HG03342 (cell line): ENCODE measurements at regions not wholly inside any gene's neighbourhood (a gene's known extent, or its start where the extent isn't known, plus 50 kb on each side); places are given as distances from the start of the nearest gene placed in this dataset.

Experiments
- ATAC-seq: cut with Tn5 transposase; IDR thresholded peaks from one replicate; pipeline ENCODE4 v1.9.1; 2021; ENCODE audit warnings: mild to moderate bottlenecking, moderate library complexity; ENCODE audit not compliant: unreplicated experiment

DNA sequence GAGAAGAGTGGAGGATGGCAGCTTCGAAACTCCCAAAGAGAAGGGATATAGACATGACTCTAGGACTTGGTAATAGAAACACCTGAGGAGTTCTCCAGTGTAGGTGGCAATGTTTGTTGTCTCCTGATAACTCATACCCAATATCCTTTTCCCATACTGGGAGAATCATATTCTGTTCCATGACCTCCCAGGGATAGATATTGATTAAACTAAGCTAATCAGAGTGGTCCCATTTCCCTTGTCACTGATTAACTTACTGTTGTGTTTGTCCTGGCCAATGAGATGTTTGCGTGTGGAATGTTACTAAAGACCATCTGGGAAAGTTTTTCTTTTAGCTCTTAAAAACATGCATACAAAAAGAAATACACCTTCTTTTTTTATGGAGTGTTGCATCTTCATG lies 85.6 kb downstream of the RPL22L1 start:
- no peak for ATAC-seq

DNA sequence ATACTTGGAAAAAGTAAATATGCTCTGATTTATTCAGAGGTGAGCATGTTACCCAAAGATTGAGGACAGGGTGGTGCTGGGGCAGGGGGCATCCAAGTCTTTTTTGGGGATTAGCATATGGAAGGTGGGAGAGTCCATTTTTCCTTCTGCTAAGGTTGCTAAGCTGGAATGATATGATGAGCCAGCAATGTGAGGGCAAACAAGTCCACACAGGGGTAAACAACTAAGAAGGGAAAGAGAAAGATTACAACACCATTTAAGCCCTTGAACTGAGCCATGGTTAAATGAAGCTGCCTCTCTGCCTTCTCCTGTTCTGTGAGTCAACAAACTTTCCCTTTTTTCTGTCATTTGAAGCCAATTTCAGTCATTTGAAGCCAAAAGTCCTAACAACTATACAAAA lies 89.0 kb downstream of the RPL22L1 start:
- ATAC-seq, result no peak

DNA sequence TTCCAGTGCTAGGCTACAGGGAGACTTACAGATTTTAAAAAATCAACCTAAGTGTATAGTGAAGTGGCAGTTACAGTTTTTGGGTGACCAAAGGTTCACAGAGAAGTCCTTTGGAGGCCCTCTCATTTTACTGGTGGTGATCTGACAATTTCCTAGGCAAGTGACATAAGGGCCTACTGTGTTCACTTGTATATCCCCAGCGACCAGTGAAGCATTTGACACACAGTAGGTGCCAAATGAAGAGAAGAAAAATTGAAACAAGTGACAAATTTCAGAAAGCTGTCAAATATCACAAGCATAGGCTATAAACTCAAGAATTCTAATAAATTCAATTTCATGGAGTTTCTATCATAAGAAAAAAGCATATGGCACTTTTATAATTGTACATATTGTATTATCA lies 89.5 kb downstream of the RPL22L1 start:
- ATAC-seq, result no peak

DNA sequence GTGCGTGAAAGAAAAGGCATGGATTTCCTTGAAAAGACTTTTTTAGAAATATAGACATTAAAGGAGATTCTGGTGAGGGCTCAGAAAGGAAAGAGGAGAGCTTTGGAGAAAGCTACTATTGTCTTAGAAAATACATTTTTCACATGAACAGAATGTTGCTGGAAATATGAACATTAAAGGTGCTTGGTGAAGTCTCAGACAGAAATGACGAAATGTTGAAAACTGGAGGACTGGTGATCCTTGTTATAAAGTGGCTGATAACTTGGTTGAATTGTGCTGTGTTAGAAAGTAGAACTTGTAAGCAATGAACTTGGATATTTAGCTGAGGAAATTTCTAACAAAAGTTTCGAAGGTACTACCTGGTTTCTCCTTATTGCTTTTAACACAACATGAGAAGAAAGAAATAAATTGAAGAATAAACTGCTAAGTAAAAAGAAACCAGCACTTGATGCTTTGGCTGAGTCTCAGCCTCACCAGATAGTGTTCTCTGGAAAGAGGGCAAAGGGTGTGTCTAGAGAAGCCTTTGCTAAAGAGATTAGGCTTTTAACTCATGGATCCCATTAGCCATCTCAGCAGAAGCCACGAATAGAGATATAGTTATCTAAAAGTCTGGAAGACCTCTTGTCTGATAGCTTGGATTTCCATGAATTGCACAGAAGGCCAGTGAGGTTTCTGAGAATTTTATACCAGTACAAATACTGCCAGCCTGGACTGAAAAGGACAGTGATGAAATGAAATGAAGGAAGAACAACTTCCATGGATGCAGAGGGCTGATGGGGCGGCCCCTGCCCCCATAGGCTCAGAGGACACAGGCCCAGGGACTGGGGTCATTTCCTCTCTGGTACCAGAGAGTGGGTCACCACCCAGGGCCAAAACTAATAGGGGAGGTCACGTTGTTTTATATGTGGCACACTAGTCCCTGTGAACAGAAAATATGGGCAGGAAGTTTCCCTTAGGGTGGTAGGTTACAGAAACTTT lies 91.5 kb downstream of the RPL22L1 start:
- no peak for ATAC-seq

DNA sequence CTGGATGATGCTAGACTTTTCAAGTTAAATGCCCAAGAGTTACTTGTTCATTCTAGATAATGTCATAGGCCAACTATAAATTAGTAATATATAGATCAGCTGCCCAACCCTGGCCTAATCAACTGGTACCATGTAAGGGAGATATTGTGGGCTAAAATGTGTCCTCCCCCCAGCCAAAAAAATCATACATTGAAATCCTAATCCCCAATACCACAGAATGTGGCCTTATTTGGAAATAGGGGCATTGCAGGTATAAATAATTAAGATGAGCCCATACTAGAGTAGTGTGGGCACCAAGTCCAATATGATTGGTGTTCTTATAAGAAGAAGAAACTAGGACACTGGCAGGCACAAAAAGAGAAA lies 92.5 kb downstream of the RPL22L1 start:
- no peak for ATAC-seq

DNA sequence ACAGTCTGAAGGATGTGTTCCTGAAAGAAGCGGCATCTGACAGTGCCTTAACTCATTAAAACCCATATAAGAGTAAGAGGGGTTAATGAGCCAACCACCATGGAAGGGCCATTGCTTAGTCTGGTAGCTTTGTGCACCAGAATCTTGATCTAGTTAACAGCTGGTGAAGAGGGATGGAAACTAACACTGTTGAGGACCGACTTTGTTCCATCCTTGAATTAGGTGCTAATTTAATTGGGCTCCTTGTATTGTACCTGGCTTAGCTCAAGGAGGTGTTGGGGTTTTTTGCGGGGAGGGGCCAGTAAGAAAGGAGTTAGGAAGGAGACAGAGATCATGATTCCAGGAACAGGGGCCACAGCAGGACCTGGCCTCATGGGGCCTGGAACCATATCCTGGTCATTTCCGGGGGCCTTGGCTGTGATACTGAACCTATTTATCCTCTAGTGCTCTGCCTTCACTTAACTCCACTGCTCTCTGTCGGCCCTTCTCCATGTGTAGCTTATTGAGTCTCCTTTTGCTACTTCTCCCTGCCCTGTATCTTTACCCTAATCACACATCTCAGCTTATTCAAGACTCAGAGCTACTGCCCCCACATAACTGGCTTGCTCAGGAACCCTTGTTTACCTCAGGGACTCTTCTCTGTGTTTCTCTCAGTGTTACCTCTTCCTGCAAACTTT lies 93.0 kb downstream of the RPL22L1 start:
- no peak for ATAC-seq

DNA sequence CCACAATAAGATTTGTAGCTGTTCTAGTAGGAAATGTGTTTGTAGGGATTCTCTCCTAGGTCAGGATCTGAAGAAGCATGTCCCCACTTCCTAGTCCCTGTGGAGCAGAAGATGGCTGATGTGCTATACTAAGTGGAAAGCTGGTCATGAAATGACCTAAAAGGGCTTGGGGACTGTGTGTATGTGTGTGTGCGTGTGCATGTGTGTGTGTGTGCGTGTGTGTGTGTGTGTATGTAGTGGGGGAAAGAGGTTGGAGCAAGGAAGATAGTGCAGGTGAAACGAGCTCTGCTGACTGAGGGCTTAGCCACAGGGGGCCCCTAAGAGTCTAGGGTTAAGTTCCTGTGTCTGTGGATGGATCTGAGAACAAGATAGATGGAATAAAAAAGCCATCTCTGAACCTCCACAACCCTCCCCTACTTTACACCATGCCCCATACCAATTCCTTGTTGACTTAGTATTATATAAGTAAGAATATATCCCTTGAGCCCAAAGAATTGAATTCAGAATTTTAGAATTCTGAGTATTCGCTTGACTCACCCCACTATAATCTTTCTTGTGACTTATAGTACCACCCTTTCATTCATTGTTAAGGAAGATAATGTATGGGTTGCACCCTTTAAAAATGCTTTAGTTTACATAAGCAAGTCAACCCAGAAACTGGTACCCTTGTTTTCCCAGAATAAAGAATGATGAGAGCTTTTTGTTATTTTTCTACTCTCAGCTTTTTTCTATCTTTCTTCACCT lies 96.1 kb downstream of the RPL22L1 start:
- no peak for ATAC-seq

DNA sequence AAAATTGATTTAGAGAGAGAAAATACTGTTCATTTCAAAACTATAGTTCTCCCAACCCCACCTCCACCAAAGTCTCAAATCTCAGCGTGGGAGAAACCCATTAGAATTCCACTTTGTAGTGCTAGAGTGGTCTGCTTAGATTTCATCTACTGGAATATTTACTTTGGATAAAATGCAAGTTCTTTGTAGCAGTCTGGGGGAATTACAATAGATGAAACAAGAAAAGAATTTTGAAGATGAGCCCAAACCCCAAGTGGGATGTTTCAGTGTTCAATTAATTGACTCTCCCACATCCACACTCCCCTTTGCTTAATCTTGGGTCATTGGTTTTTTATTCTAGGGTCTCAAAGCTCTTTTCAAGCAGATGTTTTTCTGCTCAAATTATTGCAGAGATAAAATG lies 97.8 kb downstream of the RPL22L1 start:
- no peak for ATAC-seq

DNA sequence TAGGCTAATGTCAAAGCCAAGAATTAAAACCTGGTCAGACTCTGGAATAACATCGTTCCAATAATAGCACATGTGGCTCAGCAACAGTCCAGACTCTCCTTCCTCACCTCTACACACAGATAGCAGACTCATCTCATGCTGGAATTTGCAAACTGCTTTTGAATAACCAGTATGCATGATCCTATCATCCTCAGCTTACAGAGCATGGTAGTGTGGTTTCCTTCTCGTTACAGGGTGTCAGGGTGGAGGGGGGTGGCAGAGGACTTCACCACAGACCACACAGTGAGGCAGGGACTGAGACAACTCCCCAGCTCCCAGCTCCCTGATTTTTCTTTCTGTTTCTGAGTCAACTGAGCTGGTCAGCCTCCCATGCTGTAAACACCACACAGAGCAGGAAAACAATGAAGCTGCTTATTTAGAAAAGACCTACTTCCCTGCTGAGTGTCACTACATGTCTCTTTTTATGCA lies 101.6 kb downstream of the RPL22L1 start:
- no peak for ATAC-seq

DNA sequence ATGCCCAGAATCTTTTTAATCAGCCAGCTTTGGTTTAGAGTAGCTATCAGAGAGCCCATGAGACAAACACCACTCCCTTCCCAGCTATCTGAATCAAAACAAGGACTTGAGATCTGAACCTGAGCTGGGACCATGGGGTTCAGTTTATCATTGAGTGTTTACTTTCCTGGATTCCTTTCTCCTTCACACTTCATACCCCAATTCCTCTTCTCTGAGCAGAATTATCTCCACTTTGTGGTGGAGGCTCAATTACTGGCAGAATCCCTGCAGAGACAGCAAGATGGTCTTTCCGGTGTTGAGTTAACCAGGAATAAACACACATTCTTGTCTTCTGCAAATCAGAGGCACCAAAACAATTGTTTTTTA lies 102.4 kb downstream of the RPL22L1 start:
- ATAC-seq, result no peak

DNA sequence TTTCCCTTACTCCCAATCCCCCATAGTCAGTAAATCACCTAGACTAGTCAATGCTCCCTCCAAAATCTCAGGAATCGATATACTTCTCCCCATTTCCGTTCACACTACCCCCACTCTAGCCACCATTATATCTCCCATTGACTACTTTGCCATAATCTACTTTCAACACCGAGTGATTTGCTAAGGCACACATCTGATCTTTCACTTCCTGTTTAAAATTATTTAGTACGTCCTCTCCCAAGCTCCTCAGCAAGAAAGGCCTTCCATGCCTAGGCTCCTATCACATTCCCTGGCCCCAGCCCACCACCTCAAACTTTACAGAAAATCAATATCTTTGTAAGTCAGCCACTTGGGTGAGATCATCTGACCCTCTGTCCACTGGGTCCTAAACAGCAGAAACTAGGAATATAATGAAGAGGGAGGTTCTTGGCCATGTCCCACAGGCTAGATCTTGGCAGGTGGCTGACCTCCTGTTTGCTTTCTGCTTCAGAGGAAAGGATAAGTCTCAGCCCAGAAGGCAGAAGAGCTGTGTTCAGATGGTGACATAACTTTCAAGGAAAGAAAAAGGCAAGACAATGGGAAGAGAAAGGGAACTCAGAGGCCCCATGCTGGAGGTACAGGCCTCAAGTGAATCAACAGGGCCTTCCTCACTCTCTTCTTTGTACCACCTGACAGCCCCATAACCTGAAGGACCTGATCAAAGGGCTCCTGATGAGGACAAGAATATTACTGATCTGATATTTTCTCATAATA lies 103.0 kb downstream of the RPL22L1 start:
- ATAC-seq, result no peak

DNA sequence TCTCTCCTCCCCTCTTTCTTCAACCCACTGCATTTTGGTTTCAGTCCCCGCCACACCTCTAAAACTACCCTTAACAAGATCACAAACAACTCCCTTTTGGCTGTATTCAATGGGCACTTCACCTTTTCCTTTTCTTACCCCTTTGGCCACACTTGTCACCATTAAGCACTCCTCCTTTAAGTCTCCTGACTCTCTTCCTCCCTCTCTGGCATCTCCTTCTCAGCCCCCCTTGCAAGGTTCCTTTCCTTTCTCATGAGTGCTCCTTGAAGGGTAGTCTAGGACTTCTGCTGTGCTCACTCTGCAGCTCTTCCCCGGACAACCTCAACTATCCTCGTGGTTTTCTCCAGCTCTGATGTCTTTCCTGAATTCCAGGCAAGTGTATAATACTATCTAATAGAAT lies 103.7 kb downstream of the RPL22L1 start:
- ATAC-seq, result no peak

DNA sequence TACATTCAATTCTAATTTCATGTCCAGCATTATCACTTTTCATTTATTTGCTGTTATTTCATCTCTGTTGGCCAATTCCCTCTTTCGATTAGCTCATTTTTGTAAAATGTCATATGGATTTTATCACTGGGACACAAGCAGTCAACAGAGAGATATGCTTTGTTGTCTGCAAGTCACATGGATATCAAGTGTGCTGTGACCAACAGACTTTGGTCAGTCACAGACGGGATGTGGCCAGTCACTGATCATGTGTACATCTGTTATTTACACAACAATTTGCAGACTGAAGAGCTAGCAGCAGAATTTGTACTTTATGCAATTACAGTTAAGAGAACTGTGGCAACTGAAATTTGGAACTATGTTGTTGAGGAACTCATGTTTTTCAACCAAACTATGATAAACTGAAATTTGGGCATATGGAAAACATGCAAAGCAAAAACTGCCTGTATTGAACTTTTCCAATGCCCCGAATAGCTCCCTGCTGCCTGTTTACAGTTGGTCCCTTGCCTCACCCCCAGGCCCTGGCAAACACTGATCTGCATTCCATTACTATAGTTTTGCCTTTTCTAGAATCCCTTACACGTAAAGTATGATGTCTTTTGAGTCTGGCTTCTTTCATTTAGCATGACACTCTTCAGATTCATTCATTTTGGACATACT lies 104.4 kb downstream of the RPL22L1 start:
- ATAC-seq, result no peak

DNA sequence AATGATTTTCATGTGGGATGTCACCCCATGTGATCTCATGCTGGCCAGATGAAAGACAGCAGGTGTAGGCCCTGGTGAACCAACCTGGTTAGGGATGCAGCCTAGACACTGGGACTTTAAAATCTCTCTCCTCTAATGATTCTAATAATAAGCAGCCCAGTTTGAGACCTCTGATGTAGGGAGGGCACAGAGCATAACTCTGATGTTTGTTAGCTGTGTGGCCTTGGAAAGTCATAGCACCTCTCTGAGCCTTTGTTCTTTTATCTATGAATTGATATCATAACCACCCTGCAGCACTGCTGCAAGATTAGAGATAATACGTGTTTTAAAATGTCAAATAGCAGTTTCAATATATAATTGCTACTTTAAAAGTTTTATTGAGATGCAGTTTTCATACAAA lies 106.0 kb downstream of the RPL22L1 start:
- ATAC-seq, result no peak

DNA sequence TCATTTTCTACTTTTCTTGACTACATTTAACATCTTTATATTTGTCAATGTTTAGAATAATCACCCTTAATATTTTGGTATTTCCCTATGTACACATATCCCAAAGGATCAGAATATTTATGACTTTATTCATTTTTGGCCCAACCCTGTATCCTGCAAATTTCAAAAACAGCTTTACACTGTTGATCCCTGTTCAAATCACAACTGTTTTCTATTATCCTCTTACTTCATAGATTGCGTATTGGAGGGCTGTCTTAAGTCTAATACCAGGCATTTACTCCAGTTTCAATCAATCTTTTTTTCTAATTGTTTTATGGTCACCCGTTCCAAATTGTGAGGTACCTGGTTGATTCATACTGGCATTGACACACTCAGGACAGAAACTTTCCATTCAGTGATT lies 107.9 kb downstream of the RPL22L1 start:
- no peak for ATAC-seq

DNA sequence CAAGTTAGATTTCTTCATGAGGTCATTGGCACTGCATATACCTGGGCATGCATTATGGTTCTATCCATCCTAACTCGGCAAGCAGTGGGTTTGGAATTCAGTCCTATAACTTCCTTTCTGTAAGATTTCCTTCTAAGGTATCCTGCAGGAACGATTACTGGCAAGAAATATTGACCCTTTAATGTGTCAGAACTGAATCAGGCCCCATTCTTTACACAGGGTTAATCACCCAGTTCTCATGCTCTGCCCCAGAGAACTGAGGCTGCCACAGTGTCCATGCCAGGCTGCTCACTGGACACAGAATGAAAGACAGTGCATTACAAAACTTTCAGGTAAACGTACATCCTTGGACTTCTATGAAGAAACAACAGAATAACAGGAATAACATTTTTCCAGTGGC lies 108.9 kb downstream of the RPL22L1 start:
- ATAC-seq, result no peak

DNA sequence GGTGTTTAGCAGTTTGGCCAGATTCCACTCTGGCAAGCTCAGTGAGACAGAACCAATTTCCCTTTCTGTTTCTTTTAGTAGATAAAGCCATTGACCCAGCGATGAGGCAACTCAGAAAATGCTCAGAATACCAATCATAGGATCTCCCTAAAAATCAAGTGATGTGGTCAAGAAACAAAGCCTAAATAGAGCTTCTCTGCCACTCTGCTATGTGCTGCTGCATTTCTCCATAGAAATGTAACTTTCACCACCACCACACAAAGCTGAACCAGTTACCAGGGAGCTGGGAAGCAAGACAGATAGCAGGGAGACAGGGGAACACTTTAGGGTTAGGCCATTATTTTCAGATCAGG lies 109.8 kb downstream of the RPL22L1 start:
- ATAC-seq, result no peak

DNA sequence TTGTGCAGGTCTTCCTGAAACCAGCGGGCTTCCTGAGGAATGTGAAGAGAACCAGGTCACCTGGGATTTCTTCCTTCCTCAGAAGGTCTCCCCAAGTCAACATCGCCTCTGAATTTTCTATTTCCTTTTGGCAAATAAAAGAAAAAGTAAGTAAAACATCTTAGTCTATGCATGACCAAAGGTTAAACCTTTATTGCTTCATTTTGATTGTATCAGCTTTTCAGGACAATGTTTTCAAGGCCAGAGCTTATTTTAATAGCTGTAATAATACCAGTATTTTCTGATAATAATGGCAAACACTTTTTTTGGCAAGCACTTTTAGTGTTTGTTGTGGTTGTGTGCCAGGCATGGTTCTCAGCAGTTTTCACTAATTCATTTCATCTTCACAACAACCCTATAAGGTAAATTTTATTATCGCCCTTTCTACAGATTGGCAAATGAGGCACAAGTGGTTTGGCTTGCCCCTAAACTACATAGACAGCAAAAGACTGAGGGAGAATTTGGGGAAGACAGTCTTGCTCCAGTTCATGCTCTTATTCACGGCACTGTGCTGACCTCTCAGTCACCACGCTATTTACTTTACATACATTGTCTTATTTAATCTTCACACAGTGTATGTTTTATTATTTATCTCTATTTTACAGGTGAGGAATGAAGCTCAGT lies 110.4 kb downstream of the RPL22L1 start:
- ATAC-seq, result no peak

DNA sequence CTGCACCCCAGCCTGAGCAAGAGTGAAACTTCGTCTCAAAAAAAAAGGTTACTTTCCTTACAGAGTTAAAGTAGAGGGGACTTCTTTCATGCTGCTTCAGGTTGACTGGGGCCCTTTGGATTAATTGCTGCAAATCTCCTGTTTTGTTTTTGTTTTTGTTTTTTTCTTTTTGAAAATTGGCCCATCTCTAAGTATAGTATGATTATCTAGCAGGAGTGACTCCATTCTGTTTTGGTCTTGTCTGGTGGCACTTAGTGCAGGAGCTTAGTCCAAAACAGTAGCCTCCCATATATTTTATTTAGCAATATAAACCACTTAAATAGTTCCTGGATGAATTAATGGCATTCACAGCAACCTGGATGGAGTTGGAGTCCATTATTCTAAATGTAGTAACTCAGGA lies 113.0 kb downstream of the RPL22L1 start:
- ATAC-seq, result no peak

DNA sequence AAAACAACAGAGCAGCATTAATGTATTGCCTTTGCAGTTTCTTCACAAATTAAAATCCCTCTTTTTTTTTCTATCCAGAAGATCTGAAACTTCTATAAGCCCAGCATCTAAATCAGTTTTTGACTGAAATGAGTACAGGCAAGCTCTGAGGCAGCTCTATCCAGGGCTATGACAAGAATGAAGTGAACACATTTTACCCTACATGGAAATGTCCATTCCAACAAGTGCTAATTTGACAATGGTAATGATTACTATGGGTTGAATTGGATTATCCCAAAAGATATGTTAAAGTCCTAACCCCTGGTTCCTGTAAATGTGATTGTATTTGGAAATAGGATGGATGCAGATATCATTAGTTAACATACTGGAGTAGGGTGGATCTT lies 115.7 kb downstream of the RPL22L1 start:
- ATAC-seq, result no peak
